Smooth muscle cell (in vitro differentiated cells): ENCODE measurements at regions not wholly inside any gene's neighbourhood (a gene's known extent, or its start where the extent isn't known, plus 50 kb on each side); places are given as distances from the start of the nearest gene placed in this dataset.

ENCODE experiments used
- DNase-seq: peaks from one replicate; lab custom pipeline; 2025; ENCODE audit not compliant: unreplicated experiment; lab: John Stamatoyannopoulos, UW
- H2AFZ ChIP-seq: fragments of 200-600 bp; sonication (generic); 2 replicates; pipeline ENCODE4 v1.6.0; 2016; ENCODE audit warnings: antibody characterized with exemption, low read depth, mild to moderate bottlenecking
- H3F3A ChIP-seq: fragments of 200-600 bp; sonication (generic); 2 replicates; pipeline ENCODE4 v1.6.0; 2017; ENCODE audit warnings: antibody characterized with exemption, low read depth
- H3K27ac ChIP-seq: fragments of 200-600 bp; sonication (generic); 2 replicates; pipeline ENCODE4 v1.5.1; 2016; ENCODE audit warnings: low read depth, mild to moderate bottlenecking
- H3K27me3 ChIP-seq: fragments of 200-600 bp; sonication (generic); 2 replicates; pipeline ENCODE4 v1.6.1; 2016; ENCODE audit warnings: low read depth, mild to moderate bottlenecking
- H3K36me3 ChIP-seq: fragments of 200-600 bp; sonication (generic); 2 replicates; pipeline ENCODE4 v1.5.1; 2016; ENCODE audit warnings: low read depth
- H3K4me1 ChIP-seq: fragments of 200-600 bp; sonication (generic); 2 replicates; pipeline ENCODE4 v1.5.1; 2016; ENCODE audit warnings: low read depth
- H3K4me2 ChIP-seq: fragments of 200-600 bp; sonication (generic); 2 replicates; pipeline ENCODE4 v1.6.0; 2016; ENCODE audit warnings: mild to moderate bottlenecking
- H3K4me3 ChIP-seq: fragments of 200-600 bp; sonication (generic); 2 replicates; pipeline ENCODE4 v1.5.1; 2016; ENCODE audit warnings: mild to moderate bottlenecking
- H3K79me2 ChIP-seq: fragments of 200-600 bp; sonication (generic); 2 replicates; pipeline ENCODE4 v1.6.0; 2016; ENCODE audit warnings: low read depth, mild to moderate bottlenecking
- H3K9ac ChIP-seq: fragments of 200-600 bp; sonication (generic); 2 replicates; pipeline ENCODE4 v1.6.0; 2016; ENCODE audit warnings: low read depth
- H3K9me3 ChIP-seq: fragments of 200-600 bp; sonication (generic); replicated peaks from 2 replicates; pipeline ENCODE4 v1.5.1; 2016; ENCODE audit warnings: low read depth
- H4K20me1 ChIP-seq: fragments of 200-600 bp; sonication (generic); 2 replicates; pipeline ENCODE4 v1.6.0; 2016; ENCODE audit warnings: low read depth
- WGBS: methylation state at CpG from one replicate; pipeline ENCODE4 v1.1.7; 2016; ENCODE audit warnings: low lambda C conversion rate; 5-methylcytosine and 5-hydroxymethylcytosine counted together
- TF ChIP-seq, protein P1 (sequence below): fragments of 200-600 bp; sonication (generic); IDR thresholded peaks from 2 replicates; pipeline ENCODE4 v1.5.1; 2017; ENCODE audit warnings: borderline replicate concordance, mild to moderate bottlenecking, antibody characterized with exemption; ENCODE audit not compliant: insufficient read depth, poor library complexity, severe bottlenecking

DNA sequence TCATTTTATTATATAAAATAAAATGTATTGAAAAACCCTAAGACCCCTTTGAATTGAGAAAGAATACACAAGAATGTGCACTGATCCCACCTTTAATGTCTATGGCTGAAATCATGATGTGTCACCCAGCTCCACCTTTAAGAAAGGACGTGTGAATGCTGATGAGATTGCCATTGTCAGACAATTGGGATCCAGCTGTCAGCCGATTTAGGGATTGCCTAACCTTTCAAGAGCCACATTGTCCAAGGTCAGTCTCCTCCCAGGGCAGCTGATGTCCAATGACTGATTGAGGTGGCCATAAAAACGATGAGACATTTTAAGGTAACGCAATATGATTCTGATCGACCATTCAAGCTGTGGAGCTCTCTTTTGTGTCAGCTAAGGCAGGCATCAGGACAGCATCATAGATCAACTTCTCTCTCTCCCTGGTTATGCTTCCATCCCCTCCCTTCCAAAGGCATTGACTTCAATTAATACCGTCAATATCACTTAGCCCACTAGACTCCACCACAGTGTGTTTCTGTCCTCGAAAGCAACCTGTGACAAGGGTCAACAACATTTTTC lies 1676.4 kb downstream of the PCDH7 start:
- H3K4me2 ChIP-seq, result no peak overlapping the region
- H3K4me3 ChIP-seq, result no peak overlapping the region
- H4K20me1 ChIP-seq, result no peaks in the 10 kb centered on the region
- H3K27ac ChIP-seq, result no peak overlapping the region
- no peaks in the 10 kb centered on the region for H3F3A ChIP-seq
- no peak overlapping the region for H2AFZ ChIP-seq
- WGBS, result 76% methylated on average over 7 of the region's 7 CpGs
- DNase-seq, result no peak
- TF ChIP-seq, protein P1, sequence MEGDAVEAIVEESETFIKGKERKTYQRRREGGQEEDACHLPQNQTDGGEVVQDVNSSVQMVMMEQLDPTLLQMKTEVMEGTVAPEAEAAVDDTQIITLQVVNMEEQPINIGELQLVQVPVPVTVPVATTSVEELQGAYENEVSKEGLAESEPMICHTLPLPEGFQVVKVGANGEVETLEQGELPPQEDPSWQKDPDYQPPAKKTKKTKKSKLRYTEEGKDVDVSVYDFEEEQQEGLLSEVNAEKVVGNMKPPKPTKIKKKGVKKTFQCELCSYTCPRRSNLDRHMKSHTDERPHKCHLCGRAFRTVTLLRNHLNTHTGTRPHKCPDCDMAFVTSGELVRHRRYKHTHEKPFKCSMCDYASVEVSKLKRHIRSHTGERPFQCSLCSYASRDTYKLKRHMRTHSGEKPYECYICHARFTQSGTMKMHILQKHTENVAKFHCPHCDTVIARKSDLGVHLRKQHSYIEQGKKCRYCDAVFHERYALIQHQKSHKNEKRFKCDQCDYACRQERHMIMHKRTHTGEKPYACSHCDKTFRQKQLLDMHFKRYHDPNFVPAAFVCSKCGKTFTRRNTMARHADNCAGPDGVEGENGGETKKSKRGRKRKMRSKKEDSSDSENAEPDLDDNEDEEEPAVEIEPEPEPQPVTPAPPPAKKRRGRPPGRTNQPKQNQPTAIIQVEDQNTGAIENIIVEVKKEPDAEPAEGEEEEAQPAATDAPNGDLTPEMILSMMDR, result no peak
- no peak overlapping the region for H3K9ac ChIP-seq
- no peaks in the 10 kb centered on the region for H3K9me3 ChIP-seq
- H3K79me2 ChIP-seq, result no peaks in the 10 kb centered on the region
- H3K4me1 ChIP-seq, result no peaks in the 10 kb centered on the region
- no peaks in the 10 kb centered on the region for H3K27me3 ChIP-seq
- no peaks in the 10 kb centered on the region for H3K36me3 ChIP-seq

GRCh38 chr4:32400870-32401269 lies 1680.7 kb downstream of the PCDH7 start:
- TF ChIP-seq, protein P1, result no peak
- no peaks in the 10 kb centered on the region for H3K36me3 ChIP-seq
- H3K27me3 ChIP-seq, result peaks cover 2% of the 10 kb centered on the region
- H2AFZ ChIP-seq, result no peak overlapping the region
- no peak overlapping the region for H3K27ac ChIP-seq
- no peak for DNase-seq
- no peak overlapping the region for H3K9ac ChIP-seq
- no peak overlapping the region for H3K4me2 ChIP-seq
- no peaks in the 10 kb centered on the region for H3K9me3 ChIP-seq
- H3F3A ChIP-seq, result no peaks in the 10 kb centered on the region
- 93% methylated on average over 1 of the region's 1 CpG for whole genome bisulfite sequencing
- no peaks in the 10 kb centered on the region for H3K79me2 ChIP-seq
- H3K4me1 ChIP-seq, result no peaks in the 10 kb centered on the region
- H3K4me3 ChIP-seq, result no peak overlapping the region
- H4K20me1 ChIP-seq, result no peaks in the 10 kb centered on the region

DNA sequence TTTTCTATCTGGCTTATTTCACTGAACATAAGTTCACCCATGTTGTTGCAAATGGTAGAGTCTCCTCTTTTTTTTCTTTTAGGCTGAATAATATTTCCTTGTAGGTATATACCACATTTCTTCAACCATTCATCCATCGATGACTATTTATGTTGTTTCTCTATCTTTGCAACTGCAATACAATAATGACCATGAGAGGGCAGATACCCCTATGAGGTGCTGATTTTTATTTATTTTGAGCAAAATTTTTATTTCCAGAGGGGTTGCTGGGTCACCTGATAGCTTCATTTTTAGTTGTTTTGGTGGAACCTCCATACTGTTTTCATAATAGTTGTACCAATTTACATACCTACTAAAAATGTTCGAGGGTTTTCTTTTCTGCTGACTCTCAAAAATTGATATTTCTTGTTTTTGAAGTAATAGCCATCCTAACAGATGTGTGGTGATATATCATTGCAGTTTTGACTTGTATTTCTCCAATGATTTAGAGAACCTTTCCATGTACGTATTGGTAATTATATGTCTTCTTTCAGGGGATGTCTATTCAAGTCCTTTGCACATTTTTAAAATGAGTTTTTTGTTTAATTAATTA lies 1697.0 kb downstream of the PCDH7 start:
- Histone ChIP-seq H3K4me2 (no peak overlapping the region), H3K36me3 (no peaks in the 10 kb centered on the region), H3K9ac (no peak overlapping the region), H3K4me1 (no peaks in the 10 kb centered on the region), H3K27ac (no peak overlapping the region), H3F3A (no peaks in the 10 kb centered on the region), H4K20me1 (no peaks in the 10 kb centered on the region), H3K27me3 (no peaks in the 10 kb centered on the region), H3K79me2 (no peaks in the 10 kb centered on the region), H2AFZ (no peak overlapping the region), H3K4me3 (no peak overlapping the region), H3K9me3 (peaks cover 4% of the 10 kb centered on the region)
- WGBS, result 71% methylated on average over 3 of the region's 3 CpGs
- TF ChIP-seq, protein P1, result peak; percentile 35
- no peak for DNase-seq

- no peak overlapping the region for H2AFZ ChIP-seq
- no peaks in the 10 kb centered on the region for H3K27me3 ChIP-seq
- H3K4me3 ChIP-seq, result no peak overlapping the region
- no peak for DNase-seq
- H3K4me2 ChIP-seq, result no peak overlapping the region
- H3K9ac ChIP-seq, result no peak overlapping the region
- H3F3A ChIP-seq, result no peaks in the 10 kb centered on the region
- H3K36me3 ChIP-seq, result no peaks in the 10 kb centered on the region
- H4K20me1 ChIP-seq, result no peaks in the 10 kb centered on the region
- 95% methylated on average over 3 of the region's 3 CpGs for WGBS
- TF ChIP-seq, protein P1, result no peak
- no peaks in the 10 kb centered on the region for H3K79me2 ChIP-seq
- H3K27ac ChIP-seq, result no peak overlapping the region
- no peaks in the 10 kb centered on the region for H3K4me1 ChIP-seq
- no peaks in the 10 kb centered on the region for H3K9me3 ChIP-seq
These were observed 1703.1 kb downstream of the PCDH7 start for GRCh38 chr4:32423267-32423666.
